Endothelial cell of umbilical vein (primary cell): ENCODE measurements at regions not wholly inside any gene's neighbourhood (a gene's known extent, or its start where the extent isn't known, plus 50 kb on each side); places are given as distances from the start of the nearest gene placed in this dataset.

Source experiments
- BruUV-seq: library from RNA; stranded (reverse); fragments of 400-500 nt; replicated peaks from 2 replicates; lab custom pipeline; 2021; lab: Mats Ljungman, UMichigan
- CTCF ChIA-PET: fragments of 300-600, 350-600 bp; sonication (Branson Sonifier 250); formaldehyde crosslinking; loops from one replicate; lab custom pipeline; 2021; ENCODE audit warnings: antibody characterized with exemption, inconsistent platforms; lab: Charles Lee
- POLR2A ChIA-PET: fragments of 300-600, 350-600 bp; sonication (Branson Sonifier 250); formaldehyde crosslinking; loops from one replicate; lab custom pipeline; 2021; ENCODE audit warnings: antibody characterized with exemption, inconsistent platforms; lab: Charles Lee
- DNase-seq: peaks from one replicate; pipeline ENCODE4 v3.0.0-alpha.2; 2011; ENCODE audit warnings: low read depth, low spot score
- FAIRE-seq: peaks from 2 replicates; lab custom pipeline; 2011; peaks lifted over from hg19 to GRCh38; lab: Jason Lieb, UNC
- H2AFZ ChIP-seq: 2 replicates; pipeline ENCODE4 v1.6.0; 2012; ENCODE audit warnings: low read depth, low read length, control low read depth, inconsistent platforms
- H3K27ac ChIP-seq: 2 replicates; pipeline ENCODE4 v1.5.1; 2011; ENCODE audit warnings: low read depth, mild to moderate bottlenecking, control low read depth, low read length, moderate library complexity; ENCODE audit not compliant: insufficient read depth
- H3K27me3 ChIP-seq, 2 experiments: 2 replicates each; pipeline versions ENCODE4 v1.6.0 to v1.6.1; 2011; ENCODE audit warnings: low read length in 2 of 2, mixed read lengths in 1 of 2; ENCODE audit not compliant: control insufficient read depth in 2 of 2, insufficient read depth in 2 of 2
- H3K36me3 ChIP-seq, 2 experiments: 2 replicates in 1 of 2; 3 replicates in 1 of 2; pipeline ENCODE4 v1.5.1; 2011; ENCODE audit warnings: low read length in 2 of 2, mild to moderate bottlenecking in 1 of 2, moderate library complexity in 1 of 2; ENCODE audit not compliant: control insufficient read depth in 2 of 2, insufficient read depth in 2 of 2; ENCODE audit errors: extremely low read depth in 1 of 2
- H3K4me1 ChIP-seq: 3 replicates; pipeline ENCODE4 v1.5.1; 2011; ENCODE audit warnings: mild to moderate bottlenecking, low read length; ENCODE audit not compliant: control insufficient read depth, insufficient read depth; ENCODE audit errors: extremely low read depth
- H3K4me2 ChIP-seq: 2 replicates; pipeline ENCODE4 v1.6.1; 2011; ENCODE audit warnings: low read length, control low read depth, mixed read lengths; ENCODE audit not compliant: insufficient read depth
- H3K4me3 ChIP-seq, 3 experiments: fragments of 200-600 bp in 1 of 3; sonication (generic), shearing (Covaris generic) in 1 of 3; replicated peaks in 1 of 3; 2 replicates each; pipeline ENCODE4 v1.5.1; 2011 to 2016; ENCODE audit warnings: control low read depth in 3 of 3, low read length in 3 of 3, mild to moderate bottlenecking in 2 of 3, inconsistent platforms in 1 of 3, low read depth in 1 of 3, moderate library complexity in 1 of 3; ENCODE audit not compliant: insufficient read depth in 1 of 3
- H3K79me2 ChIP-seq: 2 replicates; pipeline ENCODE4 v1.6.0; 2012; ENCODE audit warnings: low read length, inconsistent platforms; ENCODE audit not compliant: control insufficient read depth, insufficient read depth
- H3K9ac ChIP-seq: replicated peaks from 2 replicates; pipeline ENCODE3; 2011; ENCODE audit warnings: low read length, control low read depth; ENCODE audit not compliant: insufficient read depth; ENCODE audit errors: extremely low read depth
- H3K9me1 ChIP-seq: replicated peaks from 3 replicates; pipeline ENCODE4 v1.6.0; 2011; ENCODE audit warnings: mild to moderate bottlenecking, low read length; ENCODE audit not compliant: control insufficient read depth, insufficient read depth; ENCODE audit errors: extremely low read depth
- H3K9me3 ChIP-seq: replicated peaks from 2 replicates; pipeline ENCODE4 v1.5.1; 2012; ENCODE audit warnings: low read length, inconsistent platforms; ENCODE audit not compliant: control insufficient read depth, insufficient read depth
- H4K20me1 ChIP-seq: replicated peaks from 2 replicates; pipeline ENCODE3; 2011; ENCODE audit warnings: mild to moderate bottlenecking, low read length; ENCODE audit not compliant: control insufficient read depth, insufficient read depth; ENCODE audit errors: extremely low read depth
- EZH2 ChIP-seq: IDR thresholded peaks from 2 replicates; pipeline ENCODE4 v1.6.1; 2012; ENCODE audit warnings: borderline replicate concordance, low read depth, mild to moderate bottlenecking, moderate library complexity, low read length, inconsistent platforms; ENCODE audit not compliant: severe bottlenecking
- FOS ChIP-seq: IDR thresholded peaks from 2 replicates; pipeline ENCODE4 v1.6.1; 2011; ENCODE audit warnings: mild to moderate bottlenecking, low read length, moderate library complexity, borderline replicate concordance; ENCODE audit not compliant: insufficient read depth
- GATA2 ChIP-seq: IDR thresholded peaks from 2 replicates; pipeline ENCODE4 v1.7.0; 2011; ENCODE audit warnings: low read depth, mild to moderate bottlenecking, moderate library complexity, mixed read lengths, low read length; ENCODE audit not compliant: insufficient read length, insufficient read depth
- JUN ChIP-seq: IDR thresholded peaks from 2 replicates; pipeline ENCODE4 v1.6.1; 2011; ENCODE audit warnings: borderline replicate concordance, low read depth; ENCODE audit not compliant: insufficient read length, insufficient read depth
- MYC ChIP-seq: IDR thresholded peaks from one replicate; pipeline ENCODE4 v1.6.1; 2011; ENCODE audit warnings: mild to moderate bottlenecking, low read depth, low read length
- POLR2A ChIP-seq: IDR thresholded peaks from 2 replicates; pipeline ENCODE4 v1.6.1; 2012; ENCODE audit warnings: low read depth, mild to moderate bottlenecking, control low read depth, low read length
- POLR2AphosphoS5 ChIP-seq: IDR thresholded peaks from 2 replicates; pipeline ENCODE4 v1.6.1; 2012; ENCODE audit warnings: low read depth, mild to moderate bottlenecking, control low read depth, low read length, moderate library complexity; ENCODE audit not compliant: insufficient read depth
- dilution Hi-C: fragments of 300-500 bp; cut with MboI; formaldehyde crosslinking; loops from one replicate; pipeline ENCODE4 v1.15.0; 2019; ENCODE audit warnings: low sequenced_read_pairs; ENCODE audit not compliant: extremely low pct_ligation_motif_present
- intact Hi-C: fragments of 100-400 bp; cut with micrococcal nuclease; formaldehyde crosslinking; loops from one replicate; pipeline ENCODE4 v1.10.0; 2022
- TF ChIP-seq, protein P1 (sequence below), 2 donors: IDR thresholded peaks; 1 replicate in 1 of 2; 2 replicates in 1 of 2; pipeline ENCODE4 v1.5.1; 2011; ENCODE audit warnings: low read length in 2 of 2, mild to moderate bottlenecking in 2 of 2, moderate library complexity in 2 of 2, control low read depth in 1 of 2, inconsistent platforms in 1 of 2, low read depth in 1 of 2; ENCODE audit not compliant: insufficient read depth in 1 of 2; ENCODE audit errors: extremely low read depth in 1 of 2
- TF ChIP-seq, protein P2 (sequence below): IDR thresholded peaks from 2 replicates; pipeline ENCODE4 v1.6.1; 2011; ENCODE audit not compliant: insufficient read depth, insufficient read length

DNA sequence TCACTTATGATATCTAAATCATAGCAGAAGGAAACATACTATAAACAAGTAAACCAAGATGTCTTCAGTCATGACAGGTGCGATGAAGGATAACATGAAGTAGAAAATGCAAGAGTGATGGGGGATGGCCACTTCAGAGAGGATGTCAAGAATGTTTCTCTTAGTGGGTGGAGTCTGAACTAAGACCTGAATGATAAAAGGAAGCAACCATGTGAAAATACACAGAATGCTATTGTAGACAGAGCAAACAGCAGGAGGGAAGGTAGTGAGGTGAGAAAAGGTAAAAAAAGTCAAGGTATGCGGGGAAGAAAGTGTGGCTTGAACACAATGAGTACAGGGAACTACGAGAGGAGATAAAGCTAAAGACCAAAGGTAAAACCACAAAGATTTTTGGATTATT, 341.6 kb downstream of the FBXO15 start:
- no peak overlapping the region for H3K4me3 ChIP-seq
- intact Hi-C loops (no loop called here), dilution Hi-C loops (no loop called here)
- no peaks in the 10 kb centered on the region for H3K4me1 ChIP-seq
- FAIRE-seq = no peak
- no peak overlapping the region for H2AFZ ChIP-seq
- H3K9me3 ChIP-seq = peaks cover 7% of the 10 kb centered on the region
- CTCF ChIA-PET = no interaction called here
- DNase-seq = no peak
- H3K36me3 ChIP-seq = no peaks in the 10 kb centered on the region
- no peak overlapping the region for H3K4me2 ChIP-seq
- TF ChIP-seq, protein P1, sequence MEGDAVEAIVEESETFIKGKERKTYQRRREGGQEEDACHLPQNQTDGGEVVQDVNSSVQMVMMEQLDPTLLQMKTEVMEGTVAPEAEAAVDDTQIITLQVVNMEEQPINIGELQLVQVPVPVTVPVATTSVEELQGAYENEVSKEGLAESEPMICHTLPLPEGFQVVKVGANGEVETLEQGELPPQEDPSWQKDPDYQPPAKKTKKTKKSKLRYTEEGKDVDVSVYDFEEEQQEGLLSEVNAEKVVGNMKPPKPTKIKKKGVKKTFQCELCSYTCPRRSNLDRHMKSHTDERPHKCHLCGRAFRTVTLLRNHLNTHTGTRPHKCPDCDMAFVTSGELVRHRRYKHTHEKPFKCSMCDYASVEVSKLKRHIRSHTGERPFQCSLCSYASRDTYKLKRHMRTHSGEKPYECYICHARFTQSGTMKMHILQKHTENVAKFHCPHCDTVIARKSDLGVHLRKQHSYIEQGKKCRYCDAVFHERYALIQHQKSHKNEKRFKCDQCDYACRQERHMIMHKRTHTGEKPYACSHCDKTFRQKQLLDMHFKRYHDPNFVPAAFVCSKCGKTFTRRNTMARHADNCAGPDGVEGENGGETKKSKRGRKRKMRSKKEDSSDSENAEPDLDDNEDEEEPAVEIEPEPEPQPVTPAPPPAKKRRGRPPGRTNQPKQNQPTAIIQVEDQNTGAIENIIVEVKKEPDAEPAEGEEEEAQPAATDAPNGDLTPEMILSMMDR (IDR thresholded peaks at IDR 0.05; ENCODE audit: extremely low read depth in 1 of 2, insufficient read depth in 1 of 2, low read depth in 1 of 2, low read length in 2 of 2) = no peak
- TF ChIP-seq POLR2AphosphoS5 (no peak), JUN (no peak), POLR2A (no peak), EZH2 (no peak), FOS (no peak), GATA2 (no peak), MYC (no peak)
- TF ChIP-seq, protein P2, sequence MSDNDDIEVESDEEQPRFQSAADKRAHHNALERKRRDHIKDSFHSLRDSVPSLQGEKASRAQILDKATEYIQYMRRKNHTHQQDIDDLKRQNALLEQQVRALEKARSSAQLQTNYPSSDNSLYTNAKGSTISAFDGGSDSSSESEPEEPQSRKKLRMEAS = no peak
- H3K27ac ChIP-seq = no peak overlapping the region
- POLR2A ChIA-PET = no interaction called here
- no peaks in the 10 kb centered on the region for H4K20me1 ChIP-seq
- H3K9me1 ChIP-seq = no peaks in the 10 kb centered on the region
- BruUV-seq = no TSS peak
- no peaks in the 10 kb centered on the region for H3K27me3 ChIP-seq
- no peak overlapping the region for H3K9ac ChIP-seq
- H3K79me2 ChIP-seq = no peaks in the 10 kb centered on the region
